GM23248 (cell line): ENCODE measurements at regions not wholly inside any gene's neighbourhood (a gene's known extent, or its start where the extent isn't known, plus 50 kb on each side); places are given as distances from the start of the nearest gene placed in this dataset.

Source experiments
- EZH2 ChIP-seq: fragments of 200-600 bp; sonication (generic); IDR thresholded peaks from 2 replicates; pipeline ENCODE4 v1.6.1; 2018; ENCODE audit warnings: antibody characterized with exemption, mild to moderate bottlenecking; ENCODE audit not compliant: insufficient read depth, poor library complexity, severe bottlenecking
- EZH2phosphoT487 ChIP-seq: fragments of 200-600 bp; sonication (generic); IDR thresholded peaks from 2 replicates; pipeline ENCODE4 v1.6.1; 2018; ENCODE audit warnings: antibody characterized with exemption, moderate library complexity, mild to moderate bottlenecking, low read depth; ENCODE audit not compliant: insufficient read depth

DNA sequence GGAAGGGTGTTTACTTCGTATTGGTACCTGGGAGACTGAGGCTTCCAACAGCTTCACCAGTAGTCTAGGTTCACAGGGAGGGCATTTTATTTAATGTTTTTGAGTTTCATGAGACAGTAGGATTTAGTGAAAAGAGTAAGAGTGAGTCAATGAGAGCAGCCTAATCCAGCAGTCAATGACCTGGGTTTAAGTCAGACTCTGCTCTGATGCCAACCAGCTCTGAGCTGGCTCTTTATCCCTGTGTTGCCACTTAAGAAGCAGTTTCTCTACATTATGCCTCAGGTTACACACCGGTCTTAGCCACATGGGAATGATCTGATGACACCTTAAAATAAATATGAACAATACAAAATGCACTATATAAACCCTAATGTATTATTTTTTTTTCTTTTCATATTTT, 59.4 kb upstream of the KCNMB2 start:
- TF ChIP-seq EZH2 (no peak), EZH2phosphoT487 (no peak)
